Fibroblast of pulmonary artery (primary cell): ENCODE measurements at regions not wholly inside any gene's neighbourhood (a gene's known extent, or its start where the extent isn't known, plus 50 kb on each side); places are given as distances from the start of the nearest gene placed in this dataset.

Experiments
- DNase-seq: peaks from one replicate; pipeline ENCODE4 v3.0.0-alpha.2; 2010; ENCODE audit warnings: low read depth
- H3K4me3 ChIP-seq: replicated peaks from 2 replicates; pipeline ENCODE4 v1.5.1; 2011; ENCODE audit warnings: low read depth, mild to moderate bottlenecking, control low read depth, low read length, moderate library complexity
- TF ChIP-seq, protein P1 (sequence below): IDR thresholded peaks from 2 replicates; pipeline ENCODE4 v1.5.1; 2011; ENCODE audit warnings: mild to moderate bottlenecking, control low read depth, low read length, inconsistent platforms; ENCODE audit errors: missing control alignments

DNA sequence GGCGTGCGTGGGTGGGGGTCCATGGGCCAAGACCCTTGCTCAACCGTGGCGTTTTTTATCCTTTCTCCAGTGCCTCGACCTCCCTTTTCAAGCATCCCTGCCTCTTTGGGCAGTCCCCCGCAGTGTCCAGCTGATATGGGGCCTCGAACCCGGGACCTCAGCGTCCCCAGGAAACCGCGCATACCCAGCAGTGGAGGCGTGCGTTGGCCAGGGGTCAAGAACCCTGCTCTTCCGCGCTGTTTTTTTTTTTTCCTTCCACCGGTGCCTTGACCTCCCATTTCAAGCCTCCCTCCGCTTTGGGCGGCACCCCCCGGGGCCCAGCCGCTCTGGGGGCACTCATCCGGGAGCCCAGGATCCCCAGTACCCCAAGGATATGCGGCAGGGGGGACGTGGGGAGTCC is 325.8 kb downstream of the ALG10 start:
- no peak for DNase-seq
- H3K4me3 ChIP-seq: no peak overlapping the region
- TF ChIP-seq, protein P1, sequence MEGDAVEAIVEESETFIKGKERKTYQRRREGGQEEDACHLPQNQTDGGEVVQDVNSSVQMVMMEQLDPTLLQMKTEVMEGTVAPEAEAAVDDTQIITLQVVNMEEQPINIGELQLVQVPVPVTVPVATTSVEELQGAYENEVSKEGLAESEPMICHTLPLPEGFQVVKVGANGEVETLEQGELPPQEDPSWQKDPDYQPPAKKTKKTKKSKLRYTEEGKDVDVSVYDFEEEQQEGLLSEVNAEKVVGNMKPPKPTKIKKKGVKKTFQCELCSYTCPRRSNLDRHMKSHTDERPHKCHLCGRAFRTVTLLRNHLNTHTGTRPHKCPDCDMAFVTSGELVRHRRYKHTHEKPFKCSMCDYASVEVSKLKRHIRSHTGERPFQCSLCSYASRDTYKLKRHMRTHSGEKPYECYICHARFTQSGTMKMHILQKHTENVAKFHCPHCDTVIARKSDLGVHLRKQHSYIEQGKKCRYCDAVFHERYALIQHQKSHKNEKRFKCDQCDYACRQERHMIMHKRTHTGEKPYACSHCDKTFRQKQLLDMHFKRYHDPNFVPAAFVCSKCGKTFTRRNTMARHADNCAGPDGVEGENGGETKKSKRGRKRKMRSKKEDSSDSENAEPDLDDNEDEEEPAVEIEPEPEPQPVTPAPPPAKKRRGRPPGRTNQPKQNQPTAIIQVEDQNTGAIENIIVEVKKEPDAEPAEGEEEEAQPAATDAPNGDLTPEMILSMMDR: no peak

DNA sequence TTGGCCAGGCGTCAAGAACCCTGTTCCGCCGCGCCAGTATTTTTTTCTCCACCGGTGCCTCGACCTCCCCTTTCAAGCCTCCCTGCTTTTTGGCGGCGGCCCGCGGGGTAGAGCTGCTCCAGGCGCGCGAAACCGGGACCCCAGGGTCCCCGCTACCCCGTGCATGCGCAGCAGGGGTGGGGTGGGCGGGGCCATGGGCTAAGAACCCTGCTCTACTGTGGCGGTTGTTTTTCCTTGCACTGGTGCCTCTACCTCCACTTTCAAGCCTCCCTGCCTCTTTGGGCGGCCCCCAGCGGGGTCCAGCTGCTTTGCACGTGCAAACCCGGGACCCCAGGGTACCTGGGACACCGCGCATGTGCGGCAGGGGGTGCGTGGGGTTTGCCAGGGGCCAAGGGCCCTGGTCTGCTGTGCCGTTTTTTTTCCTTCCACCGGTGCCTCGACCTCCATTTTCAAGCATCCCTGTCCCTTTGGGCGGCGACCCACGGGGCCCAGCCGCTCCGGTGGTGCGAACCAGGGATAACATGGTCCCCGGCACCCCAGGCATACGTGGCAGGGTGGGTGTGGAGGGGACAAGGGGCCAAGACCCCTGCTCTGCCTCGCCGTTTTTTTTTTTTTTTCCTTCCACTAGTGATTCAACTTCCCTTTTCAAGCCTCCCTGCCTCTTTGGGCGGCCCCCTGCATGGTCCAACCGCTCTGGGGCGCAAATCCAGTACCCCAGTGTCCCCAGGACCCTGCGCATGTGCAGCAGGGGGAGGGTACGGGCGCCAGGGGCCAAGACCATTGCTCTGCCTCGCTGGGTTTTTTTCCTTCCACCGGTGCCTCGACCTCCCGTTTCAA is 326.8 kb downstream of the ALG10 start:
- DNase-seq: no peak
- H3K4me3 ChIP-seq: no peak overlapping the region
- TF ChIP-seq, protein P1: no peak

DNA sequence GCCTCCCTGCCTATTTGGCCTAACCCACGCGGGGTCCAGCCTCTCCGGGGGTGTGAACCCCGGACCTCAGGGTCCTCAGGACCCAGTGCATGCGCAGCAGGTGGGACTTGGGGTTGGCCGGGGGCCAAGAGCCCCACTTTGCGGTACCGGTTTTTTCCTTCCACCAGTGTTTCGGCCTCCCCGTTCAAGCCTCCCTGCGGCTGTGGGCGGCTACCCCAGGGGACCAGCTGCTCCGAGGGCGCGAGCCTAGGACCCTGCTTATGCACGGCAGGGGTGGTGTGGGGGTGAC is 327.3 kb downstream of the ALG10 start:
- TF ChIP-seq, protein P1: no peak
- no peak overlapping the region for H3K4me3 ChIP-seq
- DNase-seq: no peak

DNA sequence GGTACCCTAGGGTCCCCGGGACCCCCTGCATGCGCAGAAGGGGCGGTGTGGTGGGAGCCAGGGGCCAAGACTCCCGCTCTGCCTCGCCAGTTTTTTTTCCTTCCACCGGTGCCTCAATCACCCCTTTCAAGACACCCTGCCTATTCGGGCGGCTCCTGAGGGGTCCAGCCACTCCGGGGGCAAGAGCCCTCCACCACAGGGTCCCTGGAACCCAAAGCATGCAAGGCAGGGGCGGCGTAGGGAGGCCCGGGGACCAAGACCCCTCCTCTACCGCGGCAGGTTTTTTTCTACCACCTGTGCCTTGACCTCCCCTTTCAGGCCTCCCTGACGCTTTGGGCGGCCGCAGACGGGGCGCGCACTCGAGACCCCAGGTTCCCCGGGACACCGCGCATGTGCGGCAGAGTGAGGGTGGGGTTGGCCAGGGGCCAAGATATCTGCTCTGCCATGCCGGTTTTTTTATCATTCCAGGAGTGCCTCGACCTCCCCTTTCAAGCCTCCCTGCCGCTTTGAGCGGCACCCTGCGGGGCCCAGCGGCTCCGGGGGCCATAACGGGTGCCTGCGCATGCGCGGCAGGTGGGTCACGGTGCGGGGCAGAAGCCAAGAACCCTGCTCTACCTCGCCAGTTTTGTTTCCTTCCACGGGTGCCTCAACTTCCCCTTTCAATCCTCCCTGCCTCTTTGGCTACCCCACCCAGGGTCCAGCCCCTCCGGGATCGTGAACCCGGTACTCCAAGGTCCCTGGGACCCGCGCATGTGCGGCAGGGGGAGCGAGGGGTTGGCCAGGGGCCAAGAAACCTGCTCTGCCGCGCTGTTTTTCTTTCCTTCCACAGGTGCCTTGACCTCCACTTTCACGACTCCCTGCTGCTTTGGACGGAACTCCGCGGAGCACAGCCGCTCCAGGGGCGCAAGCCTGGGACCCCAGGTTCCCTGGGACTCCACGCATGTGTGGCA is 328.1 kb downstream of the ALG10 start:
- DNase-seq: no peak
- TF ChIP-seq, protein P1: no peak
- H3K4me3 ChIP-seq: no peak overlapping the region

DNA sequence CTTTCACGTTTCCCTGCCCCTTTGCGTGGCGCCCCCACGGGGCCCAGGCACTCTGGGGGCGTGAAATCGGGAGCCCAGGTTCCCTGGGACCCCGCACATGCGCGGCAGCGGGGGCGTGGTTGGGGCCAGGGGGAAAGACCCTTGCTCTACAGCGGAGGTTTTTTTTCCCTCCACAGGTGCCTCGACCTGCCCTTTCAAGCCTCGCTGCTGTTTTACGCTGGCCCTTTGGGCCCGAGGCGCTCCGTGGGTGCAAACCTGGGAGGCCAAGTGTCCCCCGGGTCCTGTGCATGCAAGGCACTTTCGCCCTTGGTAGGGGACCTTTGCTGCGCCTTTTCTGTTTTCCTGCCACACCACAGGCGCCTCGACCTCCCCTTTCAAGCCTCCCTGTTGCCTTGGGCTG is 329.8 kb downstream of the ALG10 start:
- H3K4me3 ChIP-seq: no peak overlapping the region
- TF ChIP-seq, protein P1: no peak
- no peak for DNase-seq

- no peak for DNase-seq
- TF ChIP-seq, protein P1: no peak
These were observed 332.2 kb downstream of the ALG10 start for GRCh38 chr12:34354239-34355200.

More at GRCh38 chr12:34354239-34355200, 332.2 kb downstream of the ALG10 start:
- no peak overlapping the region for H3K4me3 ChIP-seq
